ENCODE measurements at regions not wholly inside any gene's neighbourhood (a gene's known extent, or its start where the extent isn't known, plus 50 kb on each side); places are given as distances from the start of the nearest gene placed in this dataset.
"Not testable (repeated sequence)": the region's sequence is repeated elsewhere in the genome, so short reads cannot be mapped to it uniquely, and the experiment has no call there.

- DNase-seq, result no peak
Observed at GRCh38 chr13:37209621-37210580, 104.4 kb upstream of the CSNK1A1L start.

GRCh38 chr13:37207691-37208451 is 102.4 kb upstream of the CSNK1A1L start:
- no peak for DNase-seq

- no peak for DNase-seq
Observed at GRCh38 chr13:37202264-37202663, 96.8 kb upstream of the CSNK1A1L start.

DNA sequence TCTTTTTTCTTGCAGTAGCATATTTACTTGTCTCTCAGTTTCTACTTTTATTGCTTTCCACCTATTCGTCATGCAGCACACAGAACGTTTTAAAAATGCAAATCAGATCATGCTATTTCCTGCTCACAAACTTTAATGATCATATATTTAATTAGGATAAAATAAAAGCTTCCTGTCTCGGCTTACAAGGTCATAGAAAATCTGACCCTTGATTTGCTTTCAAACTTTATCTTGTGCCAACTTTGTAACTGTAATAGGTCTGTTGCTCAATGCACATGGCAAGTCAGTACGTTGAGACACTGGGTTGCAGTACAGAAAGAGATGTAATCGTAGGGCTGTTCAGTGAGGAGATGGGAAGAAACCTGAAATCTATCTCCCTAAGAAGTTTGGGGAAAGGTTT is 95.6 kb upstream of the CSNK1A1L start:
- no peak for DNase-seq

GRCh38 chr13:37198629-37199028 is 93.2 kb upstream of the CSNK1A1L start:
- DNase-seq, result no peak

- no peak for DNase-seq
Observed at GRCh38 chr13:37195621-37196020, 90.2 kb upstream of the CSNK1A1L start.

GRCh38 chr13:37194428-37194861 is 89.0 kb upstream of the CSNK1A1L start:
- peak in 1 of 3 experiments; percentile 14 for DNase-seq

- no peak for DNase-seq
Observed at GRCh38 chr13:37192956-37193355, 87.5 kb upstream of the CSNK1A1L start.

GRCh38 chr13:37187621-37188020 is 82.2 kb upstream of the CSNK1A1L start:
- DNase-seq, result no peak

DNA sequence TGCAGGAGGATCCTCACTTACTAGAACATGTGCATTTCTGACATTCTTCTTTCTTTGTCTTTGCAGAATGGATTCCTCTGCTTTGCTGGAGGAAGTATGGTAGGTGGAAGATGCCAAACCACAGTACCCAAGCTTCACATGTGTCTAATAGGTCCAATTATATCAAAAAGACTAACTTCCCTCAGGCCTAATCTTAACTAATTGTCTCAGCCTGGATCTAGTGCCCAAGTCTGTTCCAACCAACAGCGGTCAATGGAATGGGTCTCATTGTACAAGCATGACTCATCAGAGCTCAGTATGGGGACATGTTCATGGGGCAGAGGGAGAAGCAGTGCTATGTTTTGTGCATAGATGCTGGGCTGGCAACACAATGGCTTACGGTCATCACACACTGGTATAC is 81.6 kb upstream of the CSNK1A1L start:
- no peak for DNase-seq

GRCh38 chr13:37181620-37182019 is 76.2 kb upstream of the CSNK1A1L start:
- DNase-seq, result no peak

DNA sequence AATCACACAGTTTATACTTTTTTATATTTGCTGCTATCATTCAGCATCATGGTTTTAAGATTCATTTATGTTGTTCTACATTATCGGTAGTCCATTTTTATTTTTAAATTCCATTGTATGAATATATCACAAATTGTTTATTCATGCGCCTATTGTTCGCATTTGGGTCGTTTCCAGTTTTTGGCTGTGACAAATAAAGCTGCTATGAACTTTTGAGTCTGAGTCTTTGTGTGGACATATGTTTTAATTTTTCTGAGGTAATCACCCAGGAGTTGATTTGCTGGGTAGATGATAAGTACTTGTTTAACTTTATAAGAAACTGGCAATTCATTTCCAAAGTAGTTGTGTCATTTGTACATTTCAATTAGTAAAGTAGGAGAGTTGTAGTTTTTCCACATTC is 74.2 kb upstream of the CSNK1A1L start:
- DNase-seq, result no peak

DNA sequence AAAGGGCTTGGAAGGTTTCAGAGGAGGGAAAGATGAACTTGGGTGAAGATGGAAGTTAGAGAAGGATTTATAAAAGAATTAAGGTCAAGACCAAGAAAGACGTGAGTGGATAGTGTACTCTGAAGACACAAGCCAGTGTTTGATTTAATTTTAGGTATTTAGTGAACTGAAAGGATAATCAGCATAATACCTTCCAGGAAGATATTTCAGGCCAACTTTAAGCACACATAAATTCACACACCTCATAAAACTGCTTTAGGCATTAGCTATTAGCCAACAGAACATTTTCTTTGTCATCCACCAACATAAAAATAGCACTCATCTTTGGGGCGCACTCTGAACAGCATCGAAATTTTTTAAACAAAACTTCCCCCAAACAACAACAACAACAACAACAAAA is 71.7 kb upstream of the CSNK1A1L start:
- no peak for DNase-seq

- DNase-seq, result no peak
Observed at GRCh38 chr13:37175996-37176395, 70.5 kb upstream of the CSNK1A1L start.

GRCh38 chr13:37173214-37173613 is 67.8 kb upstream of the CSNK1A1L start:
- DNase-seq, result no peak

DNA sequence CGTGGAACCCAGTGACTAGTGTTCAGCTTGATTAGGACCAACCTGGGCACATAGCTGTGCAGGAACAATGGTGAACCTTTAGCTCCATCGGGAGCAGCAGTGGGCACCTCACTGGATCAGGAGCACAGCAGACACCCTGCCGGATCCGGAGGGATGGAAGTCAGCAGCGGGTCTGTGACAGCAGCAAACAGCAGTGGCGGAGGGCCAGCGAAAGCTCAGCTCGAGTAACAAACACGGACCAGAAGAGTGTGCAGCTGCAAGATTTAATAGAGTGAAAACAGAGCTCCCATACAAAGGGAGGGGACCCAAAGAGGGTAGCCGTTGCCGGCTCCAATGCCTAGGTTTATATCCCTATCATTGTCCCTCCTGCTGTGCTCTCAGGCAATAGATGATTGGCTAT is 66.8 kb upstream of the CSNK1A1L start:
- DNase-seq, result not testable (repeated sequence)

DNA sequence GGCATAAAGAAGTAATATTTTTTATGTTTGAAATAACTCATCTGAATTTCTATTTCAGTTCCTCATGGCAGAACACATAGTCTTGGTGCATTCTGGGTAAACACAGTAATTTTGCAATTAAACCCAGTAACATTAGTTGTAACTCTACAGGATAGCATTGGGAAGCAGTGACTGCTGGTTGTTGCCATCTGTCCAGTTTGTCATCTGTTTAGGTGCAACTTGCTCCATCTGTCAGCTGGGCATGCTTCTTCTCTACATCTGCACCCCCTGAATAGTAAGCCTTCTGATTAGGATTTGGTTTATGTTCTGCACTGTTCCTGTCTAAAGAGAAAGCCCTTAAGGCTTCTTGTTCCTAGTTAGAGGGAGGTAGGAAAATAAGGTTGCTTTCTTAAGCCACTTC is 63.5 kb upstream of the CSNK1A1L start:
- DNase-seq, result no peak

DNA sequence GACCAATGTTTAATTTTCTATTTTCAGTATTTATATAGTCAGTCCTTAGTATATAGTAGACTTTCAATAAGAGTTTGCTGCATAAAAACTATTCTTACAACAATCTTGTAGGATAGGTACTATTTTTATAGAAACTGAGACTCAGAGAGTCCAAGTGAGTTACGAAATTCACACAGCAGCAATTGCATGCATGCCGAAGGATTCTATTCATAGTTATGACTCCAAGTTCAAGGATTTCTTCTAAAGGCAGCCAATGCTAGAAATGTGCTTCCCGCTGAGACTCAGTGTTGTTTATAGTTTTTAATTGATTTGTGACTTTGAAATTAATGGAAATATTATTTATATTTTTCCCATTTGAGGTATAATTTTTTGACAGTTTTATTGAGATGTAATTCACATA is 62.7 kb upstream of the CSNK1A1L start:
- no peak for DNase-seq

- DNase-seq, result no peak
Observed at GRCh38 chr13:37164635-37165034, 59.2 kb upstream of the CSNK1A1L start.

DNA sequence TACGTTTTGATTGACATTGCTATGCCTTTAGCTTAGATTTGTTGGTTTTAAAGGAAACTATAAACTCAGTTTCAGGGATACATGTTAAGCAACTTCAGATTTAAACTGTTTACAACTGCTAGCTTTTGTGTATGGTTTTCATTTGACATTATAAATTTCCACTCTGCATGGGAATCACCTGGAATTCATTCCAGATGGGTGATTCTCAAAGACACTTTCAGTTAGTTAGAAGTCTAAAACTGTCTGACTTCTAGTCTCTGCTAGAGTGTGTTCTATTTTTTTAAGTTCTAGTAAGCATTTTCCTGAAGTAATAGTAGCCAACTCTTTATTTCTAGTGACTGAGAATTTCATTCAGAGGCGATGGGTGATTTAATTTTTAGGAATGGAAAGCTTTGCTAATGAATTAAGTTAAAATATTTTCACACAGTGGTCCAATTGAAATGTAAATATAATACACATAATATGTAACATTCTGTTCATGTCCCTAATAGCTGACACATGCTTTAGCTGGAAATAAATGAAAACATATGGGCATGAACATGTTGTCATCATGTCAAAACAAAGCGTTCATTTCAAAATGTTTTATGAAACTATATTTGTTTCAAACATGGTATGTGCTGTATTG is 58.3 kb upstream of the CSNK1A1L start:
- DNase-seq, result no peak

DNA sequence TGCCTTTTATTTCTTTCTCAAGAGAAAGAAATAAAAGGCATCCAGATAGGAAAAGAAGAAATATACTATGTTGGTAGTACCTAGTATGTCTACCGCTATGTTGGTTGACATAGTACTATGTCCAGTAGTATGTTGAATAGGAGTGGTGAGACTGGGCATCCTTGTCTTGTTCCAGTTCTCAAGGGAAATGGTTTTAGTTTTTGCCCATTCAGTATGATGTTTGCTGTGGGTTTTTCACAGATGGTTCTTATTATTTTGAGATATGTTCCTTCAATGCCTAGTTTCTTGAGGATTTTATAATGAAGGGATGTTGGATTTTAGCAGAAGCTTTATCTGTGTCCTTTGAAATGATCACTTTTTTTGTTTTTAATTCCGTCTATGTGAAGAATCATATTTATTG is 53.0 kb upstream of the CSNK1A1L start:
- DNase-seq, result no peak

DNA sequence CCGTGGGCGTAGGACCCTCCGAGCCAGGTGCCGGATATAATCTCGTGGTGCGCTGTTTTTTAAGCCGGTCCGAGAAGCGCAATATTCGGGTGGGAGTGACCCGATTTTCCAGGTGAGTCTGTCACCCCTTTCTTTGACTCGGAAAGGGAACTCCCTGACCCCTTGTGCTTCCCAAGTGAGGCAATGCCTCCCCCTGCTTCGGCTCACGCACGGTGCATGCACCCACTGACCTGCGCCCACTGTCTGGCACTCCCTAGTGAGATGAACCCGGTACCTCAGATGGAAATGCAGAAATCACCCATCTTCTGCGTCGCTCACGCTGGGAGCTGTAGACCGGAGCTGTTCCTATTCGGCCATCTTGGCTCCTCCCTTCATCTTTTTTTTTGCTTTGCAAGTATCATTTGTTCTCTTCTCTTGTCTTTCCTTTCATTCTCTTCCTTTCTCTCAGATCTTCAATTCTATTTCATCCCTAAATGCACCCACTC is 50.2 kb upstream of the CSNK1A1L start:
- DNase-seq, result peak; percentile 2 to 68 (median 13)

Data from NCI-H1417 (cell line).